HG03457 (cell line): ENCODE measurements at regions not wholly inside any gene's neighbourhood (a gene's known extent, or its start where the extent isn't known, plus 50 kb on each side); places are given as distances from the start of the nearest gene placed in this dataset.
A peak's percentile ranks its signal among the peaks of the same experiment; 100 is the strongest.
"Not testable (repeated sequence)": the region's sequence is repeated elsewhere in the genome, so short reads cannot be mapped to it uniquely, and the experiment has no call there.

ENCODE experiments used
- ATAC-seq: cut with Tn5 transposase; IDR thresholded peaks from one replicate; pipeline ENCODE4 v1.9.1; 2021; ENCODE audit warnings: moderate number of reproducible peaks; ENCODE audit not compliant: unreplicated experiment

DNA sequence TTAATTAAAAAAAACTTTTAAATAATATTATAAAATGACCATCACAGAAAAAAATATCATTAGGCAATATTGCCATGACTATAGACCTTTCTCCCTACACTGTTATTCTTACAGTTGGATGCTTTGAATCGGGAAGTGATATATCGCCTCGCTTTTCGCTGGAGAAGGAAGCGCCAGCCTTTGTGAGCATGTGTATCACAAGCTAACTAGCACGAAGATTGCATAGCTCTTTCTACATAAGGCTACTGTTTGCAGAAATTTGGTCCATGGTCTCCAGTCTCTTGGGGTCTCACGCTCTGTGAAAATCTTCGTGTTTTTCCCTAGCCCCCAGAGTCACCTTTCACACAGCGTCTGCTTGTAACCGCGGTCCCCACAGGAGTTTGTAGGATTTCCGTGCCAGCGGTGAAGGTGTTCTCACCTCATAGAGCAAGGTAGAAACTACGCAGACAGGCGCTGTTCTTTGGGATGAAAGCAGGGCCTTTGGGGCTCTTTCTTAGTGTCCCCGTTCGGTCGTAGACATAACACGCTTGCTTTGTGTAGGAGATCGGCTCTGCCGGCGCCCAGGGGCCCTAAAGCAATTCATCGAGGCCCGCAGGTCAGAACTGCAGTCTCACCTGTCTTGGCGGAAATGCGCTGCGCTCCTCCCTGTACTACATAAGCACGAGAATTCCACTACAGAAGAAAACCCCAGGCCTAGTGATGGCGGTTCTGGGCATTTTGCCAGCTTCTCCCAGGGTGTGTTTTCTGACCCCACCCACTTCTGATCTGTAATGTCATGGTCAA is 214.5 kb upstream of the NOTCH2NLA start:
- not testable (repeated sequence) for ATAC-seq

GRCh38 chr1:146438543-146438942 is 209.7 kb upstream of the NOTCH2NLA start:
- not testable (repeated sequence) for ATAC-seq

- ATAC-seq = not testable (repeated sequence)
Observed at GRCh38 chr1:146416642-146417041, 187.8 kb upstream of the NOTCH2NLA start.

DNA sequence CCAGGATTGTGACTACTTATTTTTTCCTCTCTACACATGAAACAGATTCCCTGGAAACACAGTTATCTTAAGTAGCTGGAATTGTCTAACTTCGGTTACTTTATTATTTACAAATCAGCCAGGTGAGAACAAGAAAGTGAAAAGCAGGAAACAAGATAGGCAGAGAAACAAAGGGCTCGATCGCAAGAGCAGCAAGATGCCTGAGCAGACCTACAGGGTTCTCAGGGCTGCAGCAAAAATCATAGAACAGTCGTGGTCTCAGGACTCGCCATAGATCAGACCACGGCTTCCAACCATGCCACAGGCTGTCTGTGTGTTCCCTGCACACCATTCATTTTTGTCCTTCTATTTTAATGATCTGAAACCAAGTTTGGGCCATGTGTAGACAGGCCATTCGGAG is 186.2 kb upstream of the NOTCH2NLA start:
- ATAC-seq = not testable (repeated sequence)

DNA sequence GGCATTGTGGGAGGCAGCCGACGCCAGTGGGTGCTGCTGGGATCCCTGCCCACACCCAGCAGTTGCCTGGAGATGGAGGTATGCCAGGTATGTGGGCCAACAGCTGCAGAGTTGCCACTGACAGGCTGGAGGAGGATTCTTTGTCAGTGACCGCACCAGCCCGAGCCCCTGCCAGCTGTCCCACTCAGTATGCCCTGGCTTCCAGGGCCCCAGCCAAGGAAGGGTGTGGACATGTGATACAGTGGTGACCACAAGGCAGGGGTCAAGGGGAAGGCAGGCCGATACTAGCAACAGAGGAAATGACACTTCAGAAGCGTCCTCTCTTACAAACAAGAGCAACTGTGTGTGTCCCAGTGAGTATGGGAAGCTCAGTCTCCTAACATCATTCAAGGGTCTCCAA is 185.1 kb upstream of the NOTCH2NLA start:
- not testable (repeated sequence) for ATAC-seq

DNA sequence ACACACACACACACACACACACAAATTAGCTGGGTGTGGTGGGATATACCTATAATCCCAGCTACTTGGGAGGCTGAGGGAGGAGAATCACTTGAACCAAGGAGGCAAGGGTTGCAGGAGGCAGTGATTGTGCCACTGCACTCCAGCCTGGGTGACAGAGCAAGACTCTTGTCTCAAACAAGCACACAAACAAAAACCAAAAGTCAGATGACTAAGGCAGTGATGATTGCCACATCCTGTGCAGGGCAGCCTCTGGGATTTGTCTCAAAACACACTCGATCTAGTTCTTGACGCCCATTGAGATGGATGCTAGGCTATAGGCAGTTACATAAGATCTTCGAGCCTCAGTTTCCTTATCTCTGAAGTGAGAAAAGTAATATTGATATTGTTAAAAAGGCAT is 183.1 kb upstream of the NOTCH2NLA start:
- not testable (repeated sequence) for ATAC-seq

- peak; percentile 74 for ATAC-seq
Observed at GRCh38 chr1:146409817-146410441, 181.1 kb upstream of the NOTCH2NLA start.

- peak; percentile 36 for ATAC-seq
Observed at GRCh38 chr1:146409116-146409801, 180.4 kb upstream of the NOTCH2NLA start.

DNA sequence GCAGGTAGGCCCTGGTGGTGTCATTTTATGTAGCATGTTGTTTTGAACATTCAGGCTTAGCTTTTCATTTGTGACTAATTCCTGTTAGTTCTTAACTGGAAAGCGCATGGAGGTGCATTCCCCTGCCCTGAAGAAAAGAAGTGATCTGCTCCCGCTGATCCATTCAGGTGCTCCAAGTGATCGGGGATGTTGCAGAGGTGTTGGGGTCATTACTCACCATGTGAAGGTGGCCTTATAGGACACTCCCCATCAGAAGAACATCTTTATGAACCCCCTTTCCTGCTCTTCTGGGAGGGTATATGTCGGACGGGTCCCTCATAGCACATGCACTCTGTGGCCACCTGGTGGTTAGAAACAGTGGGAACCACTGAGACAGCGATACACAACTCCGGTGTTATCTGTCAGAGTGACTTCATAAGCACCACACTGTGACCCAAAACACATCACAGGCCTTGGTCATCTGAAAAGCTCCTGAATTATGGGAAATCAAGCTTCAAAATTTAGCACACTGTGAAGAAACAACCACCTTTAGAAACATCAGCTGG is 172.5 kb upstream of the NOTCH2NLA start:
- not testable (repeated sequence) for ATAC-seq

DNA sequence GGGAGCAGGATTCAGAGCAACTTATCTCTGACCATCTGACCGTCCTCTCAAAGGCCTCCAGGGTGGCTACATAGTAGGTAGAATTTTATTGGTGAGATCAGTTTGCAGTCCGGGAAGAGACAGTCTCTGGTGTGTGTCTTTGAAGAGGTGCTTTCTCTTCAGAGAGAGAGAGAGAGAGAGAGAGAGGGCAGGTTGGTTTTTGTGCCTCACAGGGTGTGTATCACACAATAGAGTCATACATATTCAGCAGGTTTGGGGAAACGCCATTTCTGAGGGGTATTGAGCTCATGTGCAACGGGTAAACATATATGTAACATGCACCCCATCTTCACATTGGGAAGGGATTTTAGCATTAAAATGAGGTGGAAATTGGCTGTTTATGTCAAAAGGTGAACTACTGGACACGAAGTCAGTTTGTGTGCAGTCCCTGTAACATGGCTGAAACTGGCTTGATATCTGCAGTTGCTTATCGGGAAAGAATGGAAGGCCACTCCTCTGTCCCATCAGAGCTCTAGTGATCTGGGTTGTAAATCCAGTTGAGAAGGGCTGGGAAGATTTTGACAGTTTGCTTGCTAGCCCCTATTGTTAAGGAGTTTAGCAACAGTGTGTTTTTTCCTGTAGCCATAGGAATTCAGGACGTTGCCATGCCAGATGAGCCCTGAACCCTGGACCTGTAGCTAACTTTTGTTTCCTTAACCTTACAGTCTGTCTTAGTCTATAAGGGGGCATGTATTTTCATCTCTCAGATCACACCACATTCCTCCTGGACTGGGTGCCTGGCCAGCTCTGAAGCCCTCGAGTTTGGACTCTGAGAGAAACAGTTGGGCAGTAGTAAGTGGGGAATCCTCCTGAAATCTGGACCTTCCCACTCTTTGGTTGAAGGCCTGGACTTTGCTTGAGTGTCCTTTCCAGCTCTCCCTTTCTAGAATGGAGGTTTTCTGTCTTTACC is 171.6 kb upstream of the NOTCH2NLA start:
- not testable (repeated sequence) for ATAC-seq

GRCh38 chr1:146399225-146399624 is 170.4 kb upstream of the NOTCH2NLA start:
- not testable (repeated sequence) for ATAC-seq

DNA sequence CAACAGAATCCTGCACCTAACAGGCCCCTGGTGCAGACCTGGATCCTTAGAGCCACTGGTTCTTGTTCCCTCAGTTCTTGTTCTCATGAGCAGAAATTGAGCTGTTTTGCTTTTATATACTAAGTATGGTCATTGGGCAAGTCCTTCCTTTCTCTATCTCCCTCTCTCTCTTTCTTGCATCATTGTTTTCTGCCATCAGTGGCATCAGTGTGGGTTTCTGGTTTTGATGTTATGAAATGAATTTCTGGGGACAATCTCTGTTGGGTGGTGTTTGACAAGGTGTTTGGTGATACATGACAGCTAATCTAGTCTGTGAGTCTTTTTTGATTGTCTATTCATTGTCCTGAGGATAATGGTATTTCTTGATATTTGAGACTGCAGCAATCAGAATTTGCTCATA is 168.0 kb upstream of the NOTCH2NLA start:
- ATAC-seq = not testable (repeated sequence)

DNA sequence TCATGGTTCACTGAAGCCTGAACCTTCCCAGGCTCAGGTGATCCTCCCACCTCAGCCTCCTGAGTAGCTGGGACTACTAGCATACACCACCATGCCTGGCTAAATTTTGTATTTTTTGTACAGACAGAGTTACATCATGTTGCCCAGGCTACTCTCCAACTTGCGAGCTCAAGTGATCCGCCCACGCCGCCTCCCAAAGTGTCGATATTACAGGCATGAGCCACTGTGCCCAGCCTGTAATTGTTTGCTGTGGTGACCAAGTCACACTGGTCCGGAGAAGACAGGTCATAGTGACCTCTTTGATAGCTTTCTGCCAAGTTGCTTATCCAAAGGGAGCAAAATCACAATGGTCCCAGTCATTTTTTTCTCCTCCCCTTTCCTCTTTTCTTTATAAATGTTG is 167.4 kb upstream of the NOTCH2NLA start:
- not testable (repeated sequence) for ATAC-seq

DNA sequence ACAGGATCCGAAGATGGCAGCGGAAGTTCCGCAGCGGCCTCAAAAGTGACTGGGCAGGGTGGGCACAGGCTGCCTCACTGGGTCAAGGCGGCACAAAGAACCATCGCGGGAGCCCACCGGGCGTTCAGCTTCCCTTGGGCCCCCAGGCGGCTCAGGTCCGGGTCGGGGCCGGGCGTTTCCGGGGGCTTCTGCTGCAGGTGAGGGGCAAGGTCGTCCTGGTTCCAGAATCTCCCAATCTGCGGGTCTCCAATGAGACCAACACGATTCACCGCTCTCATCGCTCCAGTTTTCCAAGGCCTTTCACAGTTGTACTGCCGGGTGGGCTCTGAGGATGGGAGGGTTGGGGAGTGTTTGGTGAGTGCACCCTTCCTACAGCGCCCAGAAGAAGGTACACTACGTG is 165.0 kb upstream of the NOTCH2NLA start:
- not testable (repeated sequence) for ATAC-seq

DNA sequence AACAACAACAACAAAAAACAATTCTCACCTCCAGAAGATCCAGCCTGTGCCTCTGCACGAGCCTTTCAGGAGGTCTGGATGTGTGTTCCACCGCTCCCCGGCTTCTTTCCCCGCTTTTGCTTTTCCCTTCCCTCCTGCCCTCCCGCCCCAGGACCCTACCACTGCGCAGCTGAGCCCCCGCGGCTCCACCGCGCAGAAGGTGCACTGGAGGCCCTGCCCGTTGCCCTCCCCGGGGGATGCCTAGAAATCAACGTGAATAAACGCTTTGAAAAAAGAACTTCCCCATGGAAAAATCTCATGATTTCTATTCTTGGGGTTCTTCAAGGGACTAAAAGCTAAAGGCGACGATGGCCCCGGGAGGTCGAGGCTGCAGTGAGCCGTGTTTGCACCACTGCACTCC is 164.3 kb upstream of the NOTCH2NLA start:
- not testable (repeated sequence) for ATAC-seq

GRCh38 chr1:146389178-146389577 is 160.4 kb upstream of the NOTCH2NLA start:
- ATAC-seq = not testable (repeated sequence)

GRCh38 chr1:146387750-146388469 is 159.1 kb upstream of the NOTCH2NLA start:
- not testable (repeated sequence) for ATAC-seq

GRCh38 chr1:146386851-146387749 is 158.3 kb upstream of the NOTCH2NLA start:
- peak; percentile 89 for ATAC-seq

DNA sequence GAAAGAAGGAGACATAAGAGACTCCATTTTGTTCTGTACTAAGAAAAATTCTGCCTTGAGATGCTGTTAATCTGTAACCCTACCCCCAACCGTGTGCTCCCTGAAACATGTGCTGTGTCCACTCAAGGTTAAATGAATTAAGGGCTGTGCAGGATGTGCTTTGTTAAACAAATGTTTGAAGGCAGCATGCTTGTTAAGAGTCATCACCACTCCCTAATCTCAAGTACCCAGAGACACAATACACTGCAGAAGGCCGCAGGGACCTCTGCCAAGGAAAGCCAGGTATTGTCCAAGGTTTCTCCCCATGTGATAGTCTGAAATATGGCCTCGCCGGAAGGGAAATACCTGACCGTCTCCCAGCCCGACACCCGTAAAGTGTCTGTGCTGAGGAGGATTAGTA is 152.4 kb upstream of the NOTCH2NLA start:
- not testable (repeated sequence) for ATAC-seq
